ENCODE measurements at regions not wholly inside any gene's neighbourhood (a gene's known extent, or its start where the extent isn't known, plus 50 kb on each side); places are given as distances from the start of the nearest gene placed in this dataset.

DNA sequence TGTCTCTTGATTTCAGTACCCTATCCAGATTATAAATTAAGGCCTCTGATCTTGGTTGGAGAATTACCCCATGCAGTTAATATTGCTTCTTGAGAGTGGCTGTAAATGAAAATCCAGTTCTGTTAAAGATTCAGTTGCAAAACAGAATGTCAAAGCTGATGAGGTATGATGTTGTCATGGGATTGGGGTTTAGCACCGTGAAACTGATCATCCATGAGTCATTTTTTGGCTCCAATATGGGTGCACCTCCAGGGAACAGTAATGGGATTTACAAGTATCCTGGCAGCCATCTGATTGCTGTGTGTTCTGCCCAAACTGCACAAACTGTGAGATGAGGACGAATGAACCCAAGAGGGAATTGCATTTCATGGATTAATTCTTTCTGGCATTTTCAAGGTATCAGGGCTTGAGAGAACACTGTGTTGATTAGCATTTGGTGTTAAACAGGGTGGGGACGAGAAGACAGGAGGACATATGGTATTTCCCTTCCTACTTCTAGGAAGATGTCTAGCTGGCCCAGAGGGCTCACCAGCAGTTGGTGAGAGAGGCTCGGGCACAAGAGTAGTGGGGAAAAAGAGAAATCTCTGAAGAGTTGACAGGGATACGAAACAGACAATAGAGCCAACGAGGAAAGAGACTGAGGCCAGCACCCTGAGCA lies 214.7 kb downstream of the GAS1 start:
- Histone ChIP-seq H4K20me1 (ENCODE audit: insufficient read depth, low read length) (no peaks in the 10 kb centered on the region), H2AFZ (ENCODE audit: insufficient read depth, low read depth, low read length, poor library complexity, severe bottlenecking) (no peak overlapping the region), H3K9me3 (replicated peaks in 1 of 2; ENCODE audit: control insufficient read depth in 1 of 2, insufficient read depth in 1 of 2, low read length in 2 of 2) (peaks cover 0 to 2% of the 10 kb centered on the region in 2 donors), H3K4me1 (ENCODE audit: control insufficient read depth in 1 of 2, insufficient read depth in 2 of 2, low read length in 2 of 2) (no peaks in the 10 kb centered on the region), H3K27ac (ENCODE audit: low read depth in 1 of 2, low read length in 2 of 2) (no peak overlapping the region), H3K79me2 (ENCODE audit: insufficient read depth, low read length) (no peaks in the 10 kb centered on the region), H3K27me3 (ENCODE audit: control insufficient read depth in 2 of 2, insufficient read depth in 2 of 2, low read length in 2 of 2) (peaks cover 0 to 3% of the 10 kb centered on the region in 2 donors), H3K4me3 (replicated peaks in 1 of 3; ENCODE audit: low read depth in 2 of 3, low read length in 3 of 3) (no peak overlapping the region), H3K4me2 (replicated peaks; ENCODE audit: extremely low read depth, low read length, poor library complexity, severe bottlenecking) (no peak overlapping the region), H3K36me3 (replicated peaks in 1 of 2; ENCODE audit: control insufficient read depth in 1 of 2, insufficient read depth in 2 of 2, low read length in 2 of 2) (no peaks in the 10 kb centered on the region), H3K9ac (ENCODE audit: insufficient read depth, low read length, poor library complexity, severe bottlenecking) (no peak overlapping the region)
- intact Hi-C loops (cut with micrococcal nuclease), result no loop called here
- no peak for TF ChIP-seq CTCF (IDR thresholded peaks at IDR 0.05)
- Mint-ChIP-seq H3K27me3 (ENCODE audit: low read depth in 3 of 3) (peaks cover 1 to 2% (median 2%) of the 10 kb centered on the region in 3 donors), H3K27ac (no peak overlapping the region), H3K9me3 (peaks cover under 1 to 9% (median 2%) of the 10 kb centered on the region in 7 donors), H3K4me1 (no peaks in the 10 kb centered on the region), H3K36me3 (no peaks in the 10 kb centered on the region), H3K4me3 (no peak overlapping the region)
- DNase-seq, result no peak
- 87% methylated on average over 4 of the region's 6 CpGs for WGBS (ENCODE audit: insufficient coverage)

- Histone ChIP-seq H2AFZ (ENCODE audit: insufficient read depth, low read depth, low read length, poor library complexity, severe bottlenecking) (no peak overlapping the region), H3K4me1 (ENCODE audit: control insufficient read depth in 1 of 2, insufficient read depth in 2 of 2, low read length in 2 of 2) (no peaks in the 10 kb centered on the region), H3K27ac (ENCODE audit: low read depth in 1 of 2, low read length in 2 of 2) (no peak overlapping the region), H3K4me2 (replicated peaks; ENCODE audit: extremely low read depth, low read length, poor library complexity, severe bottlenecking) (no peak overlapping the region), H3K4me3 (replicated peaks in 1 of 3; ENCODE audit: low read depth in 2 of 3, low read length in 3 of 3) (no peak overlapping the region), H3K9ac (ENCODE audit: insufficient read depth, low read length, poor library complexity, severe bottlenecking) (no peak overlapping the region), H4K20me1 (ENCODE audit: insufficient read depth, low read length) (no peaks in the 10 kb centered on the region), H3K36me3 (replicated peaks in 1 of 2; ENCODE audit: control insufficient read depth in 1 of 2, insufficient read depth in 2 of 2, low read length in 2 of 2) (no peaks in the 10 kb centered on the region), H3K79me2 (ENCODE audit: insufficient read depth, low read length) (no peaks in the 10 kb centered on the region), H3K27me3 (ENCODE audit: control insufficient read depth in 2 of 2, insufficient read depth in 2 of 2, low read length in 2 of 2) (peaks cover 0 to 3% of the 10 kb centered on the region in 2 donors), H3K9me3 (replicated peaks in 1 of 2; ENCODE audit: control insufficient read depth in 1 of 2, insufficient read depth in 1 of 2, low read length in 2 of 2) (peaks cover 0 to 2% of the 10 kb centered on the region in 2 donors)
- TF ChIP-seq CTCF (IDR thresholded peaks at IDR 0.05), result no peak
- Mint-ChIP-seq H3K4me1 (no peaks in the 10 kb centered on the region), H3K27me3 (ENCODE audit: low read depth in 3 of 3) (peaks cover 0 to 4% (median 2%) of the 10 kb centered on the region in 3 donors), H3K4me3 (no peak overlapping the region), H3K27ac (no peak overlapping the region), H3K36me3 (no peaks in the 10 kb centered on the region), H3K9me3 (peaks cover 0 to 9% (median 2%) of the 10 kb centered on the region in 7 donors)
- no peak for DNase-seq
- intact Hi-C loops (cut with micrococcal nuclease), result no loop called here
- no CpG with 5 or more reads among the region's 2 CpGs for WGBS (ENCODE audit: insufficient coverage)
Measured at GRCh38 chr9:86731511-86732063, 215.7 kb downstream of the GAS1 start.

All from CD14-positive monocyte (primary cell).